Natural killer cell (primary cell): ENCODE measurements at regions not wholly inside any gene's neighbourhood (a gene's known extent, or its start where the extent isn't known, plus 50 kb on each side); places are given as distances from the start of the nearest gene placed in this dataset.

Experiments
- ATAC-seq, 3 donors: fragments of 150-1000 bp in 2 of 3; fragments of 200-7000 bp in 1 of 3; cut with Tn5 transposase; 1 replicate in 1 of 3; 2 replicates in 2 of 3; pipeline ENCODE4 v1.10.0; 2021; ENCODE audit warnings: mild to moderate bottlenecking in 2 of 3, moderate library complexity in 2 of 3
- DNase-seq, 2 donors: peaks; one replicate each; pipeline versions ENCODE4 v3.0.0 to v3.0.0-alpha.2; 2013 to 2021; ENCODE audit warnings: mixed read lengths in 1 of 2
- H3K27ac ChIP-seq: one replicate; pipeline ENCODE4 v1.5.1; 2013; ENCODE audit warnings: mild to moderate bottlenecking, low read length
- H3K27me3 ChIP-seq: one replicate; pipeline ENCODE4 v1.6.1; 2013; ENCODE audit warnings: low read length; ENCODE audit not compliant: control insufficient read depth, insufficient read depth
- H3K36me3 ChIP-seq: one replicate; pipeline ENCODE4 v1.6.1; 2013; ENCODE audit warnings: low read length; ENCODE audit not compliant: control insufficient read depth, insufficient read depth
- H3K4me1 ChIP-seq: one replicate; pipeline ENCODE4 v1.6.1; 2013; ENCODE audit warnings: low read length; ENCODE audit not compliant: control insufficient read depth, insufficient read depth
- H3K4me3 ChIP-seq: one replicate; pipeline ENCODE4 v1.5.1; 2013; ENCODE audit warnings: low read length
- H3K9me3 ChIP-seq: one replicate; pipeline ENCODE4 v1.6.1; 2013; ENCODE audit warnings: low read length; ENCODE audit not compliant: control insufficient read depth, insufficient read depth
- H3K27ac Mint-ChIP-seq, 2 donors: one replicate each; pipeline ENCODE4 v1.8.0; 2022; ENCODE audit warnings: mild to moderate bottlenecking in 2 of 2, mixed read lengths in 2 of 2, moderate library complexity in 1 of 2
- H3K27me3 Mint-ChIP-seq, 2 donors: one replicate each; pipeline ENCODE4 v1.8.0; 2022; ENCODE audit warnings: low read depth in 2 of 2, mixed read lengths in 2 of 2
- H3K36me3 Mint-ChIP-seq: one replicate; pipeline ENCODE4 v1.8.0; 2022; ENCODE audit warnings: mixed read lengths
- H3K4me1 Mint-ChIP-seq, 2 donors: one replicate each; pipeline ENCODE4 v1.8.0; 2022; ENCODE audit warnings: mixed read lengths in 2 of 2
- H3K4me3 Mint-ChIP-seq: one replicate; pipeline ENCODE4 v1.8.0; 2022; ENCODE audit warnings: mild to moderate bottlenecking, moderate library complexity, mixed read lengths
- H3K9me3 Mint-ChIP-seq, 2 donors: one replicate each; pipeline ENCODE4 v1.8.0; 2022; ENCODE audit warnings: mixed read lengths in 2 of 2
- WGBS: methylation state at CpG from one replicate; pipeline ENCODE4 v1.1.7; 2013; ENCODE audit warnings: missing lambda C conversion rate; ENCODE audit not compliant: insufficient coverage; 5-methylcytosine and 5-hydroxymethylcytosine counted together
- intact Hi-C: fragments of 100-400 bp; cut with micrococcal nuclease; formaldehyde crosslinking; loops from one replicate; pipeline ENCODE4 v1.14.2; 2022
- TF ChIP-seq, protein P1 (sequence below): fragments of 200-600 bp; IDR thresholded peaks from one replicate; pipeline ENCODE4 v1.8.0; 2022; ENCODE audit warnings: antibody characterized with exemption

DNA sequence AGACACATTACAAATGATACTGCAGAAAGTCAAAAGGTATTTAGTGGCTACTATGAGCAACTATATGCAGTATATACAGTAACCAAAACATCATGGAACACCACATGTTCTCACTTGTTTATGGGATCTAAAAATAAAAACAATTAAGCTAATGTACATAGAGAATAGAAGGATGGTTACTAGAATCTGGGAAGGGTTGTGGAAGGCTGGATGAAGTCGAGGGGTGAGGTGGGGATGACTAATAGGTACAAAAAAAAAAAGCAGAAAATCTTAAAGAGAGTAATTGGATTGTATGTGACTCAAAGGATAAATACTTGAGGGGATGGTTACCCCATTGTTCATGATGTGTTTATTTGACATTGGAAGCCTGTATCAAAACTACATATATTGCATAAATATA lies 848.8 kb upstream of the GBE1 start:
- intact Hi-C loops = no loop called here
- H3K4me3 Mint-ChIP-seq = no peak overlapping the region
- H3K27me3 Mint-ChIP-seq = no peaks in the 10 kb centered on the region
- peaks cover 11% of the 10 kb centered on the region for H3K36me3 Mint-ChIP-seq
- TF ChIP-seq, protein P1, sequence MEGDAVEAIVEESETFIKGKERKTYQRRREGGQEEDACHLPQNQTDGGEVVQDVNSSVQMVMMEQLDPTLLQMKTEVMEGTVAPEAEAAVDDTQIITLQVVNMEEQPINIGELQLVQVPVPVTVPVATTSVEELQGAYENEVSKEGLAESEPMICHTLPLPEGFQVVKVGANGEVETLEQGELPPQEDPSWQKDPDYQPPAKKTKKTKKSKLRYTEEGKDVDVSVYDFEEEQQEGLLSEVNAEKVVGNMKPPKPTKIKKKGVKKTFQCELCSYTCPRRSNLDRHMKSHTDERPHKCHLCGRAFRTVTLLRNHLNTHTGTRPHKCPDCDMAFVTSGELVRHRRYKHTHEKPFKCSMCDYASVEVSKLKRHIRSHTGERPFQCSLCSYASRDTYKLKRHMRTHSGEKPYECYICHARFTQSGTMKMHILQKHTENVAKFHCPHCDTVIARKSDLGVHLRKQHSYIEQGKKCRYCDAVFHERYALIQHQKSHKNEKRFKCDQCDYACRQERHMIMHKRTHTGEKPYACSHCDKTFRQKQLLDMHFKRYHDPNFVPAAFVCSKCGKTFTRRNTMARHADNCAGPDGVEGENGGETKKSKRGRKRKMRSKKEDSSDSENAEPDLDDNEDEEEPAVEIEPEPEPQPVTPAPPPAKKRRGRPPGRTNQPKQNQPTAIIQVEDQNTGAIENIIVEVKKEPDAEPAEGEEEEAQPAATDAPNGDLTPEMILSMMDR = no peak
- H3K9me3 Mint-ChIP-seq = peaks cover 22 to 41% of the 10 kb centered on the region in 2 donors
- no peaks in the 10 kb centered on the region for H3K4me1 ChIP-seq
- ATAC-seq (no peak), DNase-seq (no peak)
- WGBS = 61% methylated on average over 1 of the region's 1 CpG
- H3K4me1 Mint-ChIP-seq = no peaks in the 10 kb centered on the region
- no peak overlapping the region for H3K27ac ChIP-seq
- H3K27me3 ChIP-seq = no peaks in the 10 kb centered on the region
- no peaks in the 10 kb centered on the region for H3K9me3 ChIP-seq
- no peaks in the 10 kb centered on the region for H3K36me3 ChIP-seq
- no peak overlapping the region for H3K4me3 ChIP-seq
- no peak overlapping the region for H3K27ac Mint-ChIP-seq

DNA sequence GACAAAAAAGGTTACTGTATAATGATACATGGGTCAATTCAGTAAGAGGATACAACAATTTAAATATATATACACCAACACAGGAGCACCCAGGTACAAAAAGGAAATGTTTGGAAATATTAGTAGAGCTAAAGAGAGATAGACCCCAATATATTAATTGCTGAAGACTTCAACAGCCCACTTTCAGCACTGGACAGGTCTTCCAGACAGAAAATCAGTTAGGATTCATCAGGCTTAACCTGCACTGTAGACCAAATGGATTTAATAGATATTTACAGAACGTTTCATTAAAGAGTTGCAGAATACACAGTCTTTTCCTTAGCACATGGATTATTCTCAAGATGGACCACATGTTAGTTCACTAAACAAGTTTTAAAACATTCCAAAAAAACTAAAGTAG lies 845.9 kb upstream of the GBE1 start:
- peaks cover 14% of the 10 kb centered on the region for H3K36me3 Mint-ChIP-seq
- TF ChIP-seq, protein P1 = no peak
- H3K27me3 ChIP-seq = no peaks in the 10 kb centered on the region
- WGBS = 67% methylated on average over 1 of the region's 1 CpG
- intact Hi-C loops = no loop called here
- no peak overlapping the region for H3K4me3 ChIP-seq
- no peak overlapping the region for H3K27ac ChIP-seq
- no peaks in the 10 kb centered on the region for H3K4me1 Mint-ChIP-seq
- H3K36me3 ChIP-seq = no peaks in the 10 kb centered on the region
- H3K4me3 Mint-ChIP-seq = no peak overlapping the region
- DNase-seq (no peak), ATAC-seq (no peak)
- peaks cover 9% of the 10 kb centered on the region for H3K9me3 ChIP-seq
- no peak overlapping the region for H3K27ac Mint-ChIP-seq
- peaks cover 19 to 33% of the 10 kb centered on the region in 2 donors for H3K9me3 Mint-ChIP-seq
- no peaks in the 10 kb centered on the region for H3K27me3 Mint-ChIP-seq
- no peaks in the 10 kb centered on the region for H3K4me1 ChIP-seq

DNA sequence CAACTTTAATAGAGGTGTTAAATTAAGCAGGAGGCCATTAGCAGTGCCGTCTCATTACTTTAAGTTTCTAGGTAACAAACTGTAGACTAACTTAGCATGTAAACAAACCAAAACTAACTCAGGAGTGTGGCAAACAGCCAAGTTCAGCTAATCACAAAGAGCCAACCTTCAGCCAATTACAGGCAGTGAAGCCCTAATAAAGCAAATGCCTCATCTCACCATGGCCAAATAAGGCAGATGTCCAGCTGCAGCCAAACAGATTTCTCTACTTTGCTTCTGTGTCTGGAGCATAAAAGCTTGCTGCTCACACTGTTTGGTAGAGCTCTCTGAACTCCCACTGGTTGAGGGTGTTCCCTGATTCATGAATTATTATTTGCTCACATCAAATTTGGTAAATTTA lies 835.4 kb upstream of the GBE1 start:
- no peaks in the 10 kb centered on the region for H3K4me1 Mint-ChIP-seq
- H3K9me3 Mint-ChIP-seq = peaks cover 14 to 20% of the 10 kb centered on the region in 2 donors
- H3K27ac Mint-ChIP-seq = no peak overlapping the region
- TF ChIP-seq, protein P1 = no peak
- WGBS = 95% methylated on average over 1 of the region's 1 CpG
- DNase-seq (no peak), ATAC-seq (no peak)
- Histone ChIP-seq H3K4me3 (no peak overlapping the region), H3K27ac (no peak overlapping the region), H3K36me3 (no peaks in the 10 kb centered on the region), H3K27me3 (no peaks in the 10 kb centered on the region), H3K9me3 (peaks cover 21% of the 10 kb centered on the region), H3K4me1 (no peaks in the 10 kb centered on the region)
- intact Hi-C loops = no loop called here
- H3K4me3 Mint-ChIP-seq = no peak overlapping the region
- peaks cover 22% of the 10 kb centered on the region for H3K36me3 Mint-ChIP-seq
- no peaks in the 10 kb centered on the region for H3K27me3 Mint-ChIP-seq

DNA sequence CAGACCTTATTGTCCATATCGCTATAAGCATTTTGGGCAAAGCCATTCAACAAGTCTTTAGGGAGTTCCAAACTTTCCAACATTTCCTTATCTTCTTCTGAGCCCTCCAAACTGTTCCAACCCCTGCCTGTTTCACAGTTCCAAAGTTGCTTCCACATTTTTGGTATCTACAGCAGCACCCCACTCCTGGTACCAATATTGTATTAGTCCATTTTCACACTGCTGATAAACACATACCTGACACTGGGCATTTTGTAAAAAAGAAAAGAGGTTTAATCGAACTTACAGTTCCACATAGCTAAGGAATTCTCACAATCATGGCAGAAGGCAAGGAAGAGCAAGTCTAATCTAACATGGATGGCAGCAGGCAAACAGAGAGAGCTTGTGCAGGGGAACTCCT lies 834.1 kb upstream of the GBE1 start:
- Histone ChIP-seq H3K4me3 (no peak overlapping the region), H3K9me3 (peaks cover 21% of the 10 kb centered on the region), H3K27ac (no peak overlapping the region), H3K4me1 (no peaks in the 10 kb centered on the region), H3K36me3 (no peaks in the 10 kb centered on the region), H3K27me3 (no peaks in the 10 kb centered on the region)
- intact Hi-C loops = no loop called here
- no peak overlapping the region for H3K27ac Mint-ChIP-seq
- H3K4me1 Mint-ChIP-seq = no peaks in the 10 kb centered on the region
- TF ChIP-seq, protein P1 = no peak
- ATAC-seq = no peak
- H3K4me3 Mint-ChIP-seq = no peak overlapping the region
- peaks cover 14 to 24% of the 10 kb centered on the region in 2 donors for H3K9me3 Mint-ChIP-seq
- DNase-seq = no peak
- 61% methylated on average over 2 of the region's 2 CpGs for WGBS
- peaks cover 22% of the 10 kb centered on the region for H3K36me3 Mint-ChIP-seq
- no peaks in the 10 kb centered on the region for H3K27me3 Mint-ChIP-seq
